ENCODE measurements at regions not wholly inside any gene's neighbourhood (a gene's known extent, or its start where the extent isn't known, plus 50 kb on each side); places are given as distances from the start of the nearest gene placed in this dataset.
"Not testable (repeated sequence)": the region's sequence is repeated elsewhere in the genome, so short reads cannot be mapped to it uniquely, and the experiment has no call there.

- no peak for DNase-seq
Measured at GRCh38 chr21:35386491-35387079, 337.5 kb upstream of the RUNX1 start.

GRCh38 chr21:35384375-35384774 lies 335.3 kb upstream of the RUNX1 start:
- no peak for DNase-seq

- peak; percentile 46 for DNase-seq
Measured at GRCh38 chr21:35382696-35383095, 333.6 kb upstream of the RUNX1 start.

- DNase-seq = no peak
Measured at GRCh38 chr21:35381743-35382310, 332.7 kb upstream of the RUNX1 start.

- DNase-seq = not testable (repeated sequence)
Measured at GRCh38 chr21:35380304-35380703, 331.2 kb upstream of the RUNX1 start.

- no peak for DNase-seq
Measured at GRCh38 chr21:35378881-35379280, 329.8 kb upstream of the RUNX1 start.

- peak; percentile 64 for DNase-seq
Measured at GRCh38 chr21:35377505-35378090, 328.5 kb upstream of the RUNX1 start.

GRCh38 chr21:35376406-35377135 lies 327.5 kb upstream of the RUNX1 start:
- no peak for DNase-seq

GRCh38 chr21:35375115-35375514 lies 326.0 kb upstream of the RUNX1 start:
- peak; percentile 92 for DNase-seq

GRCh38 chr21:35373998-35374397 lies 324.9 kb upstream of the RUNX1 start:
- DNase-seq = no peak

GRCh38 chr21:35372201-35372600 lies 323.1 kb upstream of the RUNX1 start:
- no peak for DNase-seq

- DNase-seq = no peak
Measured at GRCh38 chr21:35370671-35371070, 321.6 kb upstream of the RUNX1 start.

- DNase-seq = no peak
Measured at GRCh38 chr21:35370071-35370470, 321.0 kb upstream of the RUNX1 start.

GRCh38 chr21:35368326-35368725 lies 319.2 kb upstream of the RUNX1 start:
- no peak for DNase-seq

- DNase-seq = no peak
Measured at GRCh38 chr21:35367553-35367952, 318.5 kb upstream of the RUNX1 start.

- peak; percentile 77 for DNase-seq
Measured at GRCh38 chr21:35366394-35367080, 317.4 kb upstream of the RUNX1 start.

- DNase-seq = no peak
Measured at GRCh38 chr21:35363458-35363857, 314.4 kb upstream of the RUNX1 start.

- no peak for DNase-seq
Measured at GRCh38 chr21:35361988-35362387, 312.9 kb upstream of the RUNX1 start.

GRCh38 chr21:35360870-35361570 lies 311.9 kb upstream of the RUNX1 start:
- no peak for DNase-seq

GRCh38 chr21:35359076-35359475 lies 310.0 kb upstream of the RUNX1 start:
- no peak for DNase-seq

- DNase-seq = no peak
Measured at GRCh38 chr21:35358008-35358407, 308.9 kb upstream of the RUNX1 start.

- no peak for DNase-seq
Measured at GRCh38 chr21:35357041-35357780, 308.1 kb upstream of the RUNX1 start.
